Sigmoid colon (tissue), 4 donors: ENCODE measurements at regions not wholly inside any gene's neighbourhood (a gene's known extent, or its start where the extent isn't known, plus 50 kb on each side); places are given as distances from the start of the nearest gene placed in this dataset.
"Not testable (repeated sequence)": the region's sequence is repeated elsewhere in the genome, so short reads cannot be mapped to it uniquely, and the experiment has no call there.

ENCODE experiments used
- EP300 ChIP-seq, 4 donors: sonication (generic); formaldehyde crosslinking; IDR thresholded peaks; one replicate each; pipeline ENCODE4 v1.6.1; 2017; ENCODE audit warnings: antibody characterized with exemption in 4 of 4
- POLR2A ChIP-seq, 2 donors: fragments of 450-650 bp; IDR thresholded peaks; one replicate each; pipeline ENCODE4 v1.6.1; 2016; ENCODE audit warnings: antibody characterized with exemption in 2 of 2, mild to moderate bottlenecking in 2 of 2, moderate library complexity in 2 of 2
- TF ChIP-seq, protein P1 (sequence below), 4 experiments: fragments of 450-650 bp in 3 of 4; fragments of 200-600 bp in 1 of 4; IDR thresholded peaks; one replicate each; pipeline ENCODE4 v1.5.1; 2016 to 2019; ENCODE audit warnings: antibody characterized with exemption in 4 of 4, mild to moderate bottlenecking in 3 of 4, moderate library complexity in 2 of 4

DNA sequence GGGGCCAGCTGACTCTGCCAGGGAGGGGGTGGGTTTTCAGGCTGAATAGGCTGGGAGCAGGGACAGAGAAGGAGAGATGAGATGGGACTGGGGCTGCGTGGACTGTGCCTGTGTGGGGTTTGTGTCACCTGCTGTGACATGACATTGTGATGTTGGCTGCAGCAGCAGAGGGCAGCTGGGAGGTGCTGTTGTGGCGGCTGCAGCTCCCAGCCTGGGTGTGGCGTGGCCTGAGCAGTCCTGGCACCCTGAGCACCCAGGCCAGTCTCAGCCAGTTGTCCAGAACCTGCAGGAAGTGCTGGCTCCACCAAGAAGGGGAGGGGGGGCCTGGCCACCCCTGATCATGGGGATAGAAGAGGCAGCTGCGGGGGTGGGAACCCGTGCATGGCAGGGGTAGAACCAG, 4469.3 kb upstream of the TPTE start:
- TF ChIP-seq POLR2A, EP300 (IDR thresholded peaks at IDR 0.05): not testable (repeated sequence)
- TF ChIP-seq, protein P1, sequence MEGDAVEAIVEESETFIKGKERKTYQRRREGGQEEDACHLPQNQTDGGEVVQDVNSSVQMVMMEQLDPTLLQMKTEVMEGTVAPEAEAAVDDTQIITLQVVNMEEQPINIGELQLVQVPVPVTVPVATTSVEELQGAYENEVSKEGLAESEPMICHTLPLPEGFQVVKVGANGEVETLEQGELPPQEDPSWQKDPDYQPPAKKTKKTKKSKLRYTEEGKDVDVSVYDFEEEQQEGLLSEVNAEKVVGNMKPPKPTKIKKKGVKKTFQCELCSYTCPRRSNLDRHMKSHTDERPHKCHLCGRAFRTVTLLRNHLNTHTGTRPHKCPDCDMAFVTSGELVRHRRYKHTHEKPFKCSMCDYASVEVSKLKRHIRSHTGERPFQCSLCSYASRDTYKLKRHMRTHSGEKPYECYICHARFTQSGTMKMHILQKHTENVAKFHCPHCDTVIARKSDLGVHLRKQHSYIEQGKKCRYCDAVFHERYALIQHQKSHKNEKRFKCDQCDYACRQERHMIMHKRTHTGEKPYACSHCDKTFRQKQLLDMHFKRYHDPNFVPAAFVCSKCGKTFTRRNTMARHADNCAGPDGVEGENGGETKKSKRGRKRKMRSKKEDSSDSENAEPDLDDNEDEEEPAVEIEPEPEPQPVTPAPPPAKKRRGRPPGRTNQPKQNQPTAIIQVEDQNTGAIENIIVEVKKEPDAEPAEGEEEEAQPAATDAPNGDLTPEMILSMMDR (IDR thresholded peaks at IDR 0.05) = not testable (repeated sequence)
